GM18867 (cell line): ENCODE measurements at regions not wholly inside any gene's neighbourhood (a gene's known extent, or its start where the extent isn't known, plus 50 kb on each side); places are given as distances from the start of the nearest gene placed in this dataset.
"Not testable (repeated sequence)": the region's sequence is repeated elsewhere in the genome, so short reads cannot be mapped to it uniquely, and the experiment has no call there.

Experiments
- ATAC-seq: cut with Tn5 transposase; IDR thresholded peaks from one replicate; pipeline ENCODE4 v1.9.1; 2021; ENCODE audit warnings: mild to moderate bottlenecking, moderate library complexity; ENCODE audit not compliant: unreplicated experiment

DNA sequence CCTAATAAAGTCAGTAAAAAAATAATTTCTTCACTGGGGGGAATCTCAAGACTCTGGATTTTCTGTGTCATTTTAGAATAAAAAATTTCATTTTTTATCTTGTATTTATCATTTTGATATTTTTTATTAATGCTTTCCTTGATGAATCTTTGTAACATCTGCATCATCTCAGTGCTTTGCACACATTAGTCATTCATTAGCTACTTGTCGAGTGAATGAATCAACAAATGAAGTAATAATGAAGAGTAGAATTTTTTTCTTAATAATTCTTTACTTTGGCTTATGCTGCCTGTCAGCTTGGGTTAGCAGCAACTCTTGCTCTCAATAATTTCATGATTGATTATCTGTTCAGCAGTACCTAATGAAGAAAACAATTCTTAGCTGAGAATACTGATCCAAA lies 530.8 kb downstream of the GRXCR1 start:
- no peak for ATAC-seq

DNA sequence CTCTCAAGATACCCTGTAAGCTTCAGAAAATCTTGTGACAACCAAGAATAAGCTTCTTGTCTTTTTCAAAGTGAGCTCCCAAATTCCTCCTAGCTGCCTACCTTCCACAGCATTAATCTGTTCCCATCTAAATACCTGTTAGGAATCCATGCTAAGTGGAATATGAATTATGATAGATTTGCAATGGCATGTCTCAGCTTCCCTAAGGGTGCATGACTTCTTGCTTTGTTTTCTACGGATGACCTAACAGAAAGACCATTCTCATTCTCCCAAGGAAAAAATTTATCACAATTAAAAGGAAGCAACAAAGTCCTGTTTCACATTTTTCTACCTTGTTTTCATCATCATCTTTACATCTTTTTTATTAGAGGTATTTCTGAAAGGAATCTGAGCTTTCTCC lies 532.7 kb downstream of the GRXCR1 start:
- no peak for ATAC-seq

DNA sequence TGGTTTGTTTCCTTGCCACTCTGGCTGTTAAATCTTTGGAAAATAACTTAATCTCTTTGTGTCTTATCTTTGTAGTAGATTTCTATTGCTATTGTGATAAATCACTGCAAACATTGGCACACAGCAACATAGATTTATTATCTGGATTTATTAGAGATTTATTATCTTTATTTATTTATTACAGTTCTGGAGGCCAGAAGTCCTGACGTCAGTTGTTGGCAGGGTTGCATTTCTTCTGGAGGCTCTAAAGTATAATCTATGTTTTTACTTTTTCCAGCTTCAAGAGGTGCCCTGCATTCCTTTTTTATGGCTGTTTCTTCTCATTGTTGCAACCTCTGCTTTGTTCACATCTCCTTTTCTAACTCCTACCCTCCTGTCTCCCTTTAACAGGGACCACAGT lies 542.8 kb downstream of the GRXCR1 start:
- ATAC-seq: no peak

DNA sequence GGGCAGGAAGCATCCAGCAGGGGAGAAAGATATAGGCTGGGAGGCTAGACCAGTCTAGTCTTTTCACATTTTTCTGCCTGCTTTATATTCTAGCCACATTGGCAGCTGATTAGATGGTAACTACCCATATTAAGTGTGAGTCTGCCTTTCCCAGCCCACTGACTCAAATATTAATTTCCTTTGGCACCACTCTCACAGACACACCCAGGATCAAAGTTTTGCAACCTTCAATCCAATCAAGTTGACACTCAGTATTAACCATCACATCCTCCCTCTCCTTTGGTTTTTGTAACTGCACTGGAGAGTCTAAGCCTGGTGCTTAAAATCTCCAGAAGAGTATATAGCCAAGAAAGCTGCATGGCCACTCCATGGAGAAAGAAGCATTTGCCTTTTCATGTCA lies 560.4 kb downstream of the GRXCR1 start:
- ATAC-seq: no peak

DNA sequence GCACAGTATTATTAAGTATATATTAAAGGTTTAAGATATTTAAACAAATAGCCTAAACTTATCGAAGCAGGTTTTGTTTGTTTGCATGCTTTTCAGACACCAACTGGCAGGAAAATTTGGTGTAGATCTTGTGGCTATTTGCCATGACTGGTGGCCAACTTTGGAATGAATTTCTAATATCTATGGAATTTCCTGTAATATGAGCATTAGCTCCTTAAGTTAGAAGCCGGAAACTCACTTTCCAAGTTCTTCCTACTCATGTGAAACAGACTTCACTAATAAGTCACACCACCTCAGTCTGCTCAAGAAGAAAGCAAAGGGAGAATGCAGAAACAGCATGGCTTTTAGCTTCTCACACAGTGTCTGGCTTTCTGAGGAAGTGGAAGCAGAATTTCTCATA lies 563.9 kb downstream of the GRXCR1 start:
- no peak for ATAC-seq

DNA sequence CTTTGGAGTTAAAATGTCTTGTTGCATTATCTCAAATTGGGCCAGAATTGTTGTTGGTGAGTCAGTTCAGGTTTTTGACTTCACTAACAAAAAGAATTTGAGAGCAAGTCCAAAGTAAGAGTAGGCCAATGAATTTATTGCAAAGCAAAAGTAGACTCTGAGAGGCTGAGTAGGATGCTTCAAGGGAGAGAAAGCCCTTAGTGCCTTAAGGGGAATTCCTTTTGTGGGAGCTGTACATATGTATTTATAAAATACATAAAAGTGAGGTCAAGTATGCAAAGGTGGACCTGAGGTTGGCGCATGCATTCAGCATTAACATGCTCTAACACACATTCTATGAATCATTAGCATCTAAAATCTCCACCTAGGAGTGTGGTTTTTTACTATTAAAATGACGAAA lies 565.4 kb downstream of the GRXCR1 start:
- ATAC-seq: no peak

DNA sequence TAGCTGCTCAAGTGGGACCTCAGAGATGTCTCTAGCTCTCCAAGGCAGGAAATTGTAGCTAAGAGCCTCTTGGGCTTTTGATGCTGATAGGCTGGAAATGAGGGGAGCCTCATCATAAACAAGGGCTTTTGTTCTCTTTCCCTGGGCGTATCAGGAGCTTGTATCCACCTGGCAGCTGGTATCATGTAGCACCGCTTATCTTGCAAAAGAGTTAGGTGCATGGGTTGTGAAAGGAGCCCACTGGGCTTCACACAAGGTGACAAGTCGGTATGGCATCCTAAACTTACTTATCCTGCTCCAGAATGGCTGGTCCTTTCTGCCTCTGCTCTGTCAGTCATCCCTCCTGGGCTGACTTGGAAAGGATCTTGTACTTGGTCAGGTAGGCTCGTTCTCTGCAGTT lies 565.8 kb downstream of the GRXCR1 start:
- ATAC-seq: no peak

DNA sequence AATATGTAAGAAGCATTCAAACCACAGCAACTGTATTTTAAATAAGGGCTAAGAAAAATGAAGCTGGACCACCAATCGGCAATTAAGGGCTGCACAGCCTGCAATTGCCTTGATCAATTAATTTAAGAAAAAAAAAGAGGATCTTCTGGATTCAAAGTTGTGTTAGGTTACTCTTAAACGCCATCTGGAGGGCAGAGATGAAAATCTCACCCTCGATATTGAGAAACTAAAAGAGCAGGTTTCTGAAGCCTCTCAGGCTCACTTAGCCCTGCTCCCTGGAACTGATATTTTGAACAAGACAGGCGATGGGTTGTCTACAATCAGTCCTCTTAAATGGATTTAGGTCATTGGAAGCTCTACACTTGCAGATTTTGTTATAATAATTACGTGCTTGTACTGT lies 579.4 kb downstream of the GRXCR1 start:
- ATAC-seq: no peak

DNA sequence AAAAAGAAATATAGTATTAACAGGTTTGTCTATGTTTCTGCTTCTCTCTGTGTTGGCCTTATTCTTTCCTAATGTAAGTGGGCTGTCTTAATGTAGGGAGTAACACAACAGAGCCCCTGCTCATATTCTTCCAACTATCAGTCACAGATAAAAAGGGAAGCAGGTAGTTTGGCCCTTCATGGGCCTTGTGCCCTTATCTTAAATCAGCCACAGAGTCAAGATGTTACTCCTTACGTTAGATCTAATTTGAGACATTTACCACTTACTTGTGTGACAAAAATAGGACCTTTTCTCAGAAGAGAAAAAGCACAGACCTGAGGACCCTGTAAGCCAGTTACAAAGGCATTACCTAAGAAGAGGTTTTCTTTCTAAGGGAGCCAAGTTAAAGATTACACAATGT lies 589.0 kb downstream of the GRXCR1 start:
- ATAC-seq: no peak

DNA sequence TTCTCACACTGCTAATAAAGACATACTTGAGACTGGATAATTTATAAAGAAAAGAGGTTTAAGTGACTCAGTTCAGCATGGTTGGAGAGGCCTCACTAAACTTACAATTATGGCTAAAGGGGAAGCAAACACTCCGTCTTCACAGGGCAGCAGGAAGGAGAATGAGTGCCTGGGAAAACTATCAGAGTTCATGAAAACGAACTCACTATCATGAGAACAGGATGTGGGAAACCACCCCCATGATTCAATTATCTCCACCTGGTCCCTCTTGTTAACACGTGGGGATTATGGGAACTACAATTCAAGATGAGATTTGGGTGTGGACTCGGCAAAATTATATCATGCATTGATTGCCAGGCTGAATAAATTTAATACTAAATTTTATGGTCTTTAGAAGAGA lies 592.7 kb downstream of the GRXCR1 start:
- ATAC-seq: no peak

DNA sequence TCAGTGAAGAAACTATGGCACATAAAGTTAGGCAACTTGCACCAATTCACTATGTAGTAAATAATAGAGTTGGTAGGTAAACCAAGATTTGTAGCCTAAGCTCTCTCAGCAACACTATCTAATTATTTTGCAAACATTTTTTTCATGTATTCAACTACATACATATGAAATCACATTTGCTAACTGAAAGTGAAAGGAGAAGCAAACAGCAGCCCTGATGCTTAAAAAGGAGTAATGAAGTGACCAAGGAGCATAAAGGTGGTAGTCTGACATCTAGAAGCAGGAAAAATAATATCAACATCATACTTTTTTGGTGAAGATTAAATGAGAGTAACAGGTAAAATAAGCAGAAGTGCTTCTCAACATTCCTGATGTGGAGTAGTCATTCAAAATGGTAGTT lies 603.7 kb downstream of the GRXCR1 start:
- ATAC-seq: peak; percentile 89

DNA sequence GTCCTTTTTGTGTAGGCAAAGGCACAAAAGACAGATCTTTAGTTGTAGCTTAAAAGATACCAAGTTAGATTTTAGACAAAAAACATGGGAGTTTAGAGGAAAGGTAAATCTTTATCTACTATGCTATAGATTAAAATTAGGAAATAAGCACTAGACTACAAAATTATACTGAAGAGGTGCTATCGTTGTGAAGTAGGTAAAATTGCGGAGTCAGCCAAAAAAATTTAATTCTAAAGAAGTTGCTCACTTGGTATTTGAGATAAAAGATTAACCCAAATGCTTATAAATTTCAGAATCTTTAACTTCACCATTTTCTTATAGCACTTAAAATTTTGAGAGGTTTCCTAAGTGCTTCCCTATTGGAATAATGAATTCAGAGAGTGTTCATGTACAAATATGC lies 604.1 kb downstream of the GRXCR1 start:
- ATAC-seq: peak; percentile 15

DNA sequence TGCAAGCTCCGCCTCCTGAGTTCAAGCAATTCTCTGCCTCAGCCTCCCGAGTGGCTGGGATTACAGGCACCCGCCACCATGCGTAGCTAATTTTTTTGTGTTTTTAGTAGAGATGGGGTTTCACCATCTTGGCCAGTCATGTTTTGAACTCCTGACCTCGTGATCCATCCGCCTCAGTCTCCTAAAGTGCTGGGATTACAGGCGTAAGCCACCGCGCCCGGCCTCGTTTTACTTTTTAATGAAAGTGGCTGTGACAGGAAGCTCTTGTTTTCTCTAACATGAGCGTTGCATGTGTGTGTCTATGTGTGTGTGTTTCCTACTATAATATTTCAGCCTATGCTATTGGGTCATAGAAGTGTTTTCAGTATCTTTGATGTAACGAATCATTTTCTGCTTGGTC lies 613.3 kb downstream of the GRXCR1 start:
- ATAC-seq: not testable (repeated sequence)

DNA sequence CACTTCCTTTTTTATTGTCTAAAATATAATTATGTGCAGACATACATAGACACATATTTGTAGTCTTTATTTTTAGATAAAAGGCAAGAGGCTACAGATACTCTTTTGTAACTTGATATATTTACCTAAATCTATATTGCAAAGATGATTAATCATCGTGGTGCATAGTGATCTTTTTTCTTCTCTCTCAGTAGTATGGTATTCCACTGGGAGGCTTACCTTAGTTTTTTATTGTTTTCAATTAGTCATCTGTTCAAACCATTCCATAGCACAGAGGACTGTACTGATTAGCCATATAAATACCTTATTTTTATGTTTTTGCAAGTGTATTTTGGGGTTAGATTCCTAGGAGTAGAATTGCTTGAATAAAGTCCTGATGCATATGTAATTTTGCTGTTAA lies 619.7 kb downstream of the GRXCR1 start:
- no peak for ATAC-seq

DNA sequence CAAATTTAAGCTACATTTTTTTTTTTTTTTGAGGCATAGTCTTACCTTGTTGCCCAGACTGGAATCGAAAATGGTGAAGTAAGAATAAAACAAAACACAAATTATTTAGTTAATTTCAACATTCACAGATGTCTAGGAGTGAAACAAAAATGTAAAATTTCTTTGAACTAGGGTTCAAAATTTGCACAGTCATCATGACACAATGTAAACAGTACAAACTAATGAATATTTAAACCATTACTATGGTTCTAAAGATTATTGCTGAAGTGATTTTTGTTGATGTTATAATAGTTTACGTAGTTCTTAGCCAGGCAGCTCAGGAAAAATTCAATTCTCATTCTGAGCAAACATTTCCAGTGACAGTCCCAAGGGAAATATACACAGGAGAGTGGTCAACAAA lies 633.1 kb downstream of the GRXCR1 start:
- no peak for ATAC-seq

DNA sequence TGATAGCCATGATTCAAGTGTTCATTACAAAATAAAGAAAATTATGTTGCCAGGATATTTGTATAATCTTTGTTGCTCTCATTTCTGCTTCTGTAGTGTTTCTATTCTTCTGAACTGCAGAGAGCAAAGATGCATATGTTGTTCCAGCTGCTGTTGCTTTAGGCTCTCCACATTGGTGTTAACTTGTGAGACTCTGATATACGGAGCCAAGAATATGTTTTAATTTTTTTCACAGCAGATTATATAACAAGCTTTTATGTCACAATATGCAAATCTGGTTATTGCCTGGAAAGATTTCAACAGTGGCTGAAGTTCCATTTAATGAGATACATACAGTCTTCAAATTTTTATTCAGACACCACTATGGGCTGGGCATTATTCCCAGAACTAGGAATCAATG lies 655.0 kb downstream of the GRXCR1 start:
- no peak for ATAC-seq

DNA sequence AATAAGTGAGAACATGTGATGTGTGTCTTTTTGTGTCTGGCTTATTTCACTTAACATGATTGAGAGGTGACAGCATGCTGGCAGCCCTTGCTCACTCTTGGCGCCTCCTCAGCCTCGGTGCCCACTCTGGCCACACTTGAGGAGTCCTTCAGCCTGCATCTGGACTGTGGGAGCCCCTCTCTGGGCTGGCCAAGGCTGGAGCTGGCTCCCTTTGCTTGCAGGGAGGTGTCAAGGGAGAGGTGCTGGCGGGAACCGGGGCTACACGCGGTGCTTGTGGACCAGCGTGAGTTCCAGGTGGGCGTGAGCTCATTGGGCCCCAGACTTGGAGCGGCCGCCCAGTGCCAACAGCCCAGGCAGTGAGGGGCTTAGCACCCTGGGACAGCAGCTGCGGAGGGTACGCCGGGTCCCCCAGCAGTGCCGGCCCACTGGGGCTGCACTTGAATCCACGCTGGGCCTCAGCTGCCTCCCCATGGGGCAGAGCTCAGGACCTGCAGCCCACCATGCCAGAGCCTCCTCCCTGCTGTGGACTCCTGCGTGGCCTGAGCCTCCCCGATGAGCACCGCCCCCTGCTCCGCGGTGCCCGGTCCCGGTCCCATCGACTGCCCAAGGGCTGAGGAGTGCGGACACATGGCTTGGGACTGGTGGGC lies 658.6 kb downstream of the GRXCR1 start:
- ATAC-seq: no peak

DNA sequence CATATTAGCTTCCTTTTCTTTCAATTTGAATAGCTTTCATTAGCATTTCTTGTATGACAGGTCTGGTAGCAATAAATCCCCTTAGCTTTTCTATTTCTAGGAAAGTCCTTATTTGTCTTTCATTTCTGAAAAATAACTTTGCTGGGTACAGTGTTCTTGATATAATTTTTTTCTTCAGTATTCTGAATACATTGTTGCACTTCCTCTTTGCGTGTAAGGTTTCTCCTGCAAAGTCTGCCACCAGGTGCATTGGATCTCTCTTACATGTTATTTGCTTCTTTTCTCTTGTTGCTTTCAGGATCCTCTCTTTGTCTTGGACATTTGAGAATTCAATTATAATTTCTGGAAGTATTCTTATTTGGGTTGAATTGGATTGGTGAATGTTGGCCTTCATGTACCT lies 663.7 kb downstream of the GRXCR1 start:
- no peak for ATAC-seq

DNA sequence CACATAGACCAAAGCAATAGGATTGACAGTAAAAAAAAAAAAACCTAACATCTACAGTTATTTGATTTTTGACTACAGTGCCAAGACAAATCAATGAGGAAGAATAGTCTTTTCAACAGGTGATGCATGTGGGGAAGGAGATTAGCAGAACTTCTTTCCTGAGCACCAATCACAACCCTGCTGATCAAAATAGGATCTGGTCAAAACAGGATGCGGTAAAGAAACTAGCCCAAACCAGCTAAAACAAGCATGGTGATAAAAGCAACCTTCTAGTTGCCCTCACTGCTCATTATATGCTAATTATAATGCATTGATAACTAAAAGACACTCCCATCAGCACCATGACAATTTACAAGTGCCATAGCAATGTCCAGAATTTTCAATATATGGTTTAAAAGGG lies 667.5 kb downstream of the GRXCR1 start:
- ATAC-seq: peak; percentile 47

DNA sequence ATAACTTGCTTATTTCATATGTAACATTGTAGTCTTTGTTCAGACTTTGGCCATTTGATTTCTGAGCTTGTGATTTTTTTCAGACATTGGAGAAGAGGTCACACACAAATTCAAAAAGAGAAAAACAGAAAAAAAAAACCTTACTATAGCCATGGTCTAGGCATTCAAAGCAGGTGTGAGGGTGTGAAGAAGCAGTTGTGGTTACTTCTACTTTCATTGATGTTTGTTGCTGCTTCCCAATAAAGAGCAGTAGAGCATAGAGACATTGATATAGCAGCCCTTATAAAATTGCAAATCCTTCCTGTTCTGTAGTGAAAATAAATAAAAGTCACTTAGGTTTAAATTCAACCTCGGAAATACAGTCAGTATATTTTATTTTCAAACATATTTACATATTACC lies 671.6 kb downstream of the GRXCR1 start:
- ATAC-seq: peak; percentile 78

DNA sequence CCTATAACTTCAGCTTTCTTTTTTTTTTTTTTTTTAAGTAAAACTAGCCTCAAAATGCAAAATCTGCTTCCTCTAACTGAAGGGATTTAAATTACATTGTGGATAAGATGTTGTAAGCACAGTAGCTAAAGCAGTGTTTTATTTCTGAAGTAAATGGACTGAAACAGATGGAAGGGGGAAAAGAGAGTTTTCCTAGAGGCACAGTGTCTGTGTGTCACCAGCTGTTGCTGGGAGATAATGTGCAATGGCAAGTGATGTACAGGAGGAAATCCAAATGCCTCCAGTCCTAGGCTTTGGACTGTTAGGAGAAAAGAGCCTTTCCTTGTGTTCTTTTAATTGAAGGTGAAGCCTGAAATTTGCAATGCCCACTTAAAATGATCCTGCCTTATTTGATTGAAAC lies 672.1 kb downstream of the GRXCR1 start:
- no peak for ATAC-seq

DNA sequence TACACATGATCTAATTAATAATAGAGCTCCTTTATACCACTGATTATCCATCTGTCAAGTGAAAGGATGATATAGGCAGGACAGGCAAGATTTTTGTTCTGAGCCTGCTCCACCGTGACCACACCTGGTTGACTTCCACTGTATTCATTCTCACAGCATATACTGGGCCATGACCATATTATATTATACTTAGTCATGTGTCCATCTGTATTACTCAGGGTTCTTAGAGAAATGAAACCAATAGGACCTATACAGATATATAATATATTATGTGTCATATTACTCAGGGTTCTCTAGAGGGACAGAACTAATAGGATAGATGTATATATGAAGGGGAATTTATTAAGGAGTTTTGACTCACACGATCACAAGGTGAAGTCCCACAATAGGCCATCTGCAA lies 675.1 kb downstream of the GRXCR1 start:
- ATAC-seq: no peak

DNA sequence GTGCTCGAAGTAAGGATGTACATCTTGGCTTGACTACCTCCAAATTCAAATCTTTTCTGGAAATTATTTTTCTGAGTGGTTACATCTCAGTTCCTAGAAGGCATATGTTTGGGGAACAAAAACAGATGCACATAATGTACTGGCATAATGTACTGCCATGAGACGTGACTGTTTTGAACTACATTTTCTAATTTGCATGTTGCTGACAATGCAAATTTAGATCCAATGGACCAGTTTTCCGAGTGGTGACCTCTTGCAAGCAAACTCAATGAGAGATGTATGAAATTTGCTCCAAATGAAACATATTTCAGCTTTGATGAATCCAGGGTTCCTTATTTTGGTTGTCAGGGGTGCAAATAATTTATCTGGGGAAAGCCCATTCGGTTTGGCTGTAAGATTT lies 694.3 kb downstream of the GRXCR1 start:
- no peak for ATAC-seq

DNA sequence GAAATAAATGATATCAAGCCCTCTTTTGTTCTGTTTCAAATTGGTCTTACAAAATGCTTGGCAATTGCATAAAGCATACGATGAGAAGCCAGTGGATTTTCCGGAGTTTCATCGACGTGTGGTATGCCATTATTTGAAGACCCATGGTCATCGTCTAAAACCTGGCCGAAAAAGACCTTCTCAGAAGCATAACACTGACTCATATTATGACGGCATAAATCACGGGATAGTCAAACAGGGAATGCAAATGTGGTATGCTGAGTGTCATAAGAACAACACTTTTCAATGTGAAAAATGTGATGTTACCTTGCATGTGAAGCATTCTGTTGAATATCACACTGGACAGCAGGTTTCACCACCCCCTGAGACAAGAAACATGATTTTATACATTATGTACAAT lies 695.2 kb downstream of the GRXCR1 start:
- ATAC-seq: no peak
